ENCODE measurements at regions not wholly inside any gene's neighbourhood (a gene's known extent, or its start where the extent isn't known, plus 50 kb on each side); places are given as distances from the start of the nearest gene placed in this dataset.

DNA sequence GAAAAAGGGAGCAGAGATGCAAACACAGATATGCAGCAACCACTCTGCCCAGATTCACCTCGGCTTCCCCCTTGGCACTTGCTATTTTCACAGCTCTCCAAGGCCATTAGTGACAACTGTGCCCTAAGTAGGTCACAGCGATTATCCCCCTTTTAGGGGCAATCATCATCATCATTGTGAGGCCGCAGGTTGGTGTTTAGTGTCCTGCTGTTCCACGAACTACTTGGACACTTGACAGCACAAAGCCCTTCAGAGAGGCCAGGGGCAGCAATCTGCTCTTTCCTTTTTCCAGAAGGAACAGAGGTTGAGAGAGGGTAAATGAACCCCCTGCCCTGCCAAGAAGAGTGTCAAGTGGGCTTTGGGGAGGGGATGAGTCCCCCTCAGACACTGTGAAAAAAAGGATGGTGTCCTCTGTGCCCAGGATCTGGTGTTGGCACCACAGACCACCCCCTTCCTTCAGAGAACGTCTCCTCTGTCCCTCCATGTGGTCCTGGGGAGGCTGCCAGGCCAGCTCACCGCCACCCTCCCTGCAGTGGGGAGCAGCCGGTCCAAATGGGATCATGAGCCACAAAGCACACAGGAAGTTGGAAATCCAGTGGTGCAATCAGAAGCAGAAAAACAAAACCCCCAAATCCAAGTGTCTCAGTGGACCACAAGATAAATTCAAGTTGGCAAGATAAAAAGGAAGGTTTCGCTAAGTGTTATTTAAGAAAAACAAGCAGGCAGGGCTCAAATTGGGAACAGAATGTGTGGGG is 78.4 kb upstream of the MED9 start:
- DNase-seq, result no peak

DNA sequence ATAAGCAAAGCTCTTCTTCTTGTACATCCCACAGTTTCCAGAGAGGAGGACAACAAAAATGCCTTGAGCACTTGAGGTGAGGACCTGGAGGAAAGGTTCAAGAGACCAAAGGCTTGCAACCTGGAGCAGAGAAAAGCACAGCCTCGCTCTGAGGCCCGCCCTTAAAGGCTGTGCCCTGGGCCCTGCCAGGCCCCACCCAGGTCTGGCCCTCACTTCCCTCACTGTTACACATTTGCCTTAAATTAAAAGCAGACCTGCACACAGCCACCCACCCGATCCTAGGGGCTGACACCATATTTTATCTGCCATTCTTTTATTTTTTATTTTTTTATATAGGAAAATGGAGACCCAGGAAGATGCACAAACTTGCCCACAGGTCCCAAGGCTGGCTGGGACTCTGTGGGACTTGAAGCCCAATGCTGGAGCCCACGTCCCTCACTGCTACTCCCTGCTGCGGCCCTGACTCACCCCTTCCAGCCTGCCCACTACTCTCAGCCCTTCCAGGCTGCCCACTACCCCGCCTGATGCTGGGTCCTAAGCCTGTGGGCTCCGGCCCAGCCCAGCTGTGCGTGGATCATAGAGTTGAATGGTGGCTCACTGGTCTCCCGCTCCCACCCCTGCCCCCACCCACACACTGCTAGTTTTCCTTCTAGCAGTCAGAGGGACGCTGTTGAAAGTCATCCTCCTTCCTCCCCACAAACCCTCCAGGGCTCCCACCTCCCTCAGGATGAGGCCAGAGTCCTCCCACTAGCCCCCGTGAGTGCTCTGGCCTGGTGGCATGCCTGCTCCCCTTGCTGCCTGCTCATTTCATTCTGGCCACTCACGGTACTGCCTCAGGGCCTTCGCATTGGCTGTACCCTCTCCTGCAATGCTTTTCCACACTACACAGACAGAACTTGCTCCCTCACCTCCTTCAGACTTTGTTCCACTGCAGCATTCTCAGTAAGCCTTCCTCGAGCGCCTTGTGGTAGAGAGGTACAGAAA is 77.6 kb upstream of the MED9 start:
- DNase-seq, result no peak

DNA sequence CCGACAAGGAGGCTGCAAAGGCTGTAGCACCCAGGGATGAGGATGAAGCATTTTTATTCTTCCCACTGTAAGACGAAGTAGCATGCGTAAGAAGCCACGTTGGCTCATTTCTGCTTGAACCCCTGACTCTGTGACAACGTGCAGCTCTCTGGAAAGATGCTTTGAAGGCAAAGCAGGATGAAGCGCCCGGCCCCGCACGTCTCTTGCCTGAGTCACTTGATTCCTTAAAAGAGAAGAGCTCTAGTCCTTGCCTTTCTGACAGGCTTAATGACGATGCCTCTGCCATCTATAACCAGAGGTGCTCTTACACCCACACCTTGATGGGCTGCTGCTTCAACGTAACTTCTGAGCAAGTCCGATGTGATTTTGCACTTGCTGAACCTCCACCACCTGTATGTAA is 76.7 kb upstream of the MED9 start:
- no peak for DNase-seq

DNA sequence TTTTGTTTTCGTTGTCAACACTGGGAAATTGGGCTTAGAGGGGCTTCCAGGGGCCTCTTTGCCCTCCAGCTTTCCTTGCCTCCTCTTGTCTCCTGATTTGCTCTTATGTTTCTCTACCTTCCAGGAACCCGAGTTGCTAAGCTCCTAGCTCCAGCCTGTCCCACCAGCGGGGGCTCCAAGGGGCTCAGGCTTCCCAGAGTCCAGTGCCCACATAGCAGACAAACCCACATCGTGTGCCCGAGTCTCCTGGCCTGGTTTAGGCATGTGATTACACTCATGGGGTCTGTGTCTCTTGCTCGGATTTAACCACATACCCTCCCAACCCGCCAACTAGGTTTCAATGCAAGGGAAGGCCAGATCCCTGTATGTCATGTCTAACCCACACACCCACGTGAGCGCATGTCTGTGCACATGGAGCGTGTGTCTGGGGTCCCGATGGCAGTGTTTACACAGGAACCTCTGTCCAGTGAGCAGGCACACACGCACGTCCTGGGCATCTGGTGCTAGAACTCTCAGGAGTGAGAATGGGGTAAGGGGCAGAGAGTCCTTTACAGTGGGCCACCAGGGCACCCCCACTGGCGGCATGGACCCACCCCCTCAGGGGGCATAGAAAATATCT is 76.1 kb upstream of the MED9 start:
- no peak for DNase-seq

DNA sequence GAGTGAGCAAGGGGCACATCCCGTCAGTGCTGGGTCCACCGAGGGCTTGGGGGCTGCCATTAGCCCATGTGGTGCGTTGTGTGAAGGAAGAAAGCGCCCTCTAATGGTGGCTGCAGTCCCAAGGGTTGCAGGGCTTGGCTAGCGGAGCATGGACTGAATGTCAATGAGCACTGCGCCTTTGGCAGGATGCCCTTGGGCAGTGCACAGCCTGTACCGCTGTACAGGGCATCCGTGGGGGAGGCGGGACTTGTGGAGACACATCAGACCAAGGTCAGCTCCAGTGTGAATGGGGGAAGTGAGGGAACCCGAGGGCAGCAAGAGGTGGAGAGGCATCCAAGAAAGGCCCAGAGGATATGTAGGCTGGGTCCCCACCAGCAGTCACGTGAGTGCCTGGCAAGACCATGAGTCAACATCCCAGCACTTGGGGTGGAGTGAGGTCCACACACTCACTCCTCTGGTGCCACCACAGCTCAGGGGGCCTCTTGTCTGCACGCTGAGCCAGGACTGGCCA is 75.5 kb upstream of the MED9 start:
- DNase-seq, result no peak

DNA sequence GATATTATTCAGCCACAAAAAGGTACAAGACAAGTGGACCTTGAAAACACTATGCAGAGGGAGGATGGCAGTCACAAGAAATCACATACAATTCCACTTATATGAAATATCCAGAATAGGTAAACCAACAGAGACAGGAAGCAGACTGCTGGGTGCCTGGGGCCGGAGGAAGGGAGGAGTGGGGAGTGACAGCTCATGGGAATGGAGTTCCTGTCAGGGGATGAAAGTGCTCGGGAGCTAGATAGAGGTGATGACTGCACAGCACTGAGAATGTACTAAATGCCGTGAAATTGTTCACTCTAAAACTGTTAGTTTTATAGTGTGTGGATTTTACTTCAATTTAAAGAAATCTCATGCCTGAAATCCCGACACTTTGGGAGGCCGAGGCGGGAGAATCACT is 74.2 kb upstream of the MED9 start:
- no peak for DNase-seq

DNA sequence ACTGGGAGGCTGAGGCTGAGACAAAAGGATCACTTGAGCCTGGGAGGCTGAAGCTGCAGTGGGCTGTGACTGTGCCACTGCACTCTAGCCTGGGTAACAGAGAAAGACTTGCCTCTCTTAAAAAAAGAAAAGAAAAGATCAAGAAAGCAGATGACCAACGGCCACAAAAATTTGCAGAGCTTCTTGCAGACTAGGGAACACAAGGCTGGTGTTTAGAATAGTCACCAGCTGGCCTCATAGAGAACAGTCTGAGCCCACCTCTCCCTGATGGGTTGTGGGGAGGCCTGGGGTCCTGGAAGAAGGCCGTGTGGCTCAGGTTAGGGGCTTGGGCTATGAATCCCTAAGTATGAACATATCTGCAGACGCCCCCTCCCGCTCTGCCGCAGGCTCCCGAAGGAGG is 73.7 kb upstream of the MED9 start:
- no peak for DNase-seq

DNA sequence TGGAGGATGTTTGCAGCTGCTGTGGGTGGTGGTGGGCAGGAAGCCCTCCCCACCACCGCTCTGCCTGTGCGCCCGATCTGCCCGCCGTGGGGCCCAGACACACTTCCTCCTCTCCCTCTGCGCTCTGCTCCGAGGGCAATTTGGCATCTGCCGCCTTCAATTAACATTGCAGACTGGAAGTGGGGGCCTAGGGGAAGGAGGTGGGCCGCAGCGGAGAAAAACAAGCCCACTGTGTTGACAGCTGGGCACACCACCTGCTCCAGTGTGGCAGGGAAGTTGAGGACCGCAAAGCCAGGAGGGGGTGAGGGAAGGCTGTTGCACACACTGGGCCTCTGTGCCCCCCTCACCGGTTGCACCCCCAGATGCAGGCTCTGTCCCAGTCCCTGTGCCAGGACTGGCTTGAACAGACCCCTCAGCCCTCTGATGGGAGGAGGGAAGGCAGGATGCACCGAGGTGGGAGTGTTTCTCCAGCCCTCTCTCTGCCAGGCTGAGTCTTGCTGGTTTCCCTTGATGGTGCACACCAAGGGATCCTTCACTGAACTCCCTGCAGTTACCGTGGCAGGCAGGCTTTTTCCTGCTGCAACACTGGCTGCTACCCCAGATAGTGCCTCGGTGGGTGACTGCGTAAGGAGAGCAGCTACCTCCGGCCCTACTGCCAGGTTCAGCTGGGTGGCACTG is 72.8 kb upstream of the MED9 start:
- DNase-seq, result no peak

DNA sequence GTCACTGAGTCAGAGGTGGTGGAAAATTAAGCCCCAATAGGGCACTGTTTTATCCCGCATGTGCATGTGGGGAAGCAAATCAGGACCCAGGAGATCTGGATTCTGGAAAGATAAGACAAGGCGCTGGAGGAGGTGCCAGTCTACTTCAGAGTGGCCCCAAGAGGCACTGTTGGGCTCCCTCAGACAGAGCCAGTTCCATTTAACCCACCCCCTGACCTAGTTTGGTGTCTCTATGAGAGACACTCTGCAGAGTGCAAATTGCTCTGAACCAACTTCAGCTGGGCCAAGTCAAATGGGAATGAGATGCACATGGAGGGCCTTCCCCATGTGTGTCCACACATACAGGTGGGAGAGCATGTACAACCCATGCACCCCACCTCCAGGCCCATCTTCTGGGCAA is 71.1 kb upstream of the MED9 start:
- no peak for DNase-seq

DNA sequence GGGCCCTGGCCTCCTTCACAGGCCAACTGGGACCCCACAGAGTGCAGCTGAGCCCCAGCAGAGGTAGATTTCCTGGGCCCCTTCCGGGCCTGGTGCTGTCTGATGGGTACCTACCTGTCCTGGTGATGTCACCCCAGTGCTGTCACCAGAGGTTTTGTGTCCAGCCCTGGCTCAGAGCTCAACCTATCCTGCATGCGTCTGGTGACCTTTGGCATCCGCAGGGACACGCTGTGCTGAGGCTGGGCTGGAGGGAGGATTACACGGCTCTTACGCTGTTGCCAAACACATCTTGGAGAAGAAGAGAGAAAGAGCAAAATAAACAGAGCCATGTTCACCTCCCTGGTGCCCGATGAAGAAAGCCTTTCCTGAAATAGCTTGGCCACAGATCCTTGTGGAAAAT is 70.6 kb upstream of the MED9 start:
- no peak for DNase-seq

DNA sequence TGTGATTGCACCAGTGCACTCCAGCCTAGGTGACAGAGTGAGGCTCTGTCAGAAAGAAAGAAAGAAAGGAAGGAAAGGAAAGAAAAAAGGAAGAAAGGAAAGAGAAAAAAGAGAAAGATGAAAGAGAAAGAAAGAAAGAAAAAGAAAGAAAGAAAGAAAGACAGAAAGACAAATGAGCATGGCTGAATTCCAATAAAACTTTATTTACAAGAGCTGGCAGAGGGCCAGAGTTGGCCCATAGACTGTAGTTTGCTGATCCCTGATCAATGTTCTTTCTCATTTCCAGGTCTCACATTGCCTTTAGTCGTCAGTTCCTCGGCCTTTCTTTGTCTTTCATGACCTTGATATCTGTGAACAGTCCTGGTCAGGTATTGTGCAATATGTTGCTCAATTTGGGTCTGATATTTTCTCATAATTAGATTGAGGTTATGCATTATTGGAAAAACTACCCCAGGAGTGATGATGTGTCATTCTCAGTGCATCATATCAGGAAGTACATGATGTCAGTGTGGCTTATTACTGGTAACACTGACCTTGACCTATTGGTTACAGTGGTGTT is 68.5 kb upstream of the MED9 start:
- no peak for DNase-seq

DNA sequence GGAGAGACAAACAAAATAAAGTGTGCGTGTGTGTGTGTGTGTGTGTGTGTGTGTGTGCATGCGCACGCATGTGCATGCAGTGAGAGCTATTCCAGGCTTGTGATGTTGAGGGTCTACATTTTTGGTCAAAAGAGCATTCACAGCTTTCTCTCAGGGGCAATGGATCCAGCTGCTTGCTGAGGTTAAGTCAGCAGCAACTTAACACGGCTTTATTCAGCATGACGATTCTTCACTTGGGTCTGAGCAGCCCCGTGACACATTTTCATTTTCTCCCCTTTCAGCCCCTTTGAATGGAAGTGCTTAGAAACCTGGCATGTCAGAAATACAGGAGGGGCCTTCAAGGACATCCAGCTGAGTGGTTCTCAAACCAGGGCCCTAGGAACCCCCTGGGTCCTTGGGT is 66.4 kb upstream of the MED9 start:
- DNase-seq, result no peak

DNA sequence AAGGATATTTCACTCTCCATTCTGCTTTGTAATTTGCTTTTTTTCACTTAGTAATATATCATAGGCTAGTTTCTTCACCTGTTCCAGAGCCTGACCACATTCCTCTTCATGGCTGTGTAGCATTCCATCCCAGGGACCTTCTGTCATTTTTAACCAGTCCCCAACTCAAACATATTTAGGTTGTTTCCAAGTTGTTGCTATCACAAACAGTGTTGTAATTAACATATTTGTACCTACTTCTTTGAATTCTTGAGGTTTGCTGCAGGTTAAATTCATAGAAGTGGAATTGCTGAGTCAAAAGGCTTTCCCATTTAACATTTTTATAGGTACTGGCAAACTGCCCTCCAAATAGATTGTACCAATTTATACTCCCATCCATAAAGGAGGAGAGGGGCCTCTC is 65.1 kb upstream of the MED9 start:
- no peak for DNase-seq

DNA sequence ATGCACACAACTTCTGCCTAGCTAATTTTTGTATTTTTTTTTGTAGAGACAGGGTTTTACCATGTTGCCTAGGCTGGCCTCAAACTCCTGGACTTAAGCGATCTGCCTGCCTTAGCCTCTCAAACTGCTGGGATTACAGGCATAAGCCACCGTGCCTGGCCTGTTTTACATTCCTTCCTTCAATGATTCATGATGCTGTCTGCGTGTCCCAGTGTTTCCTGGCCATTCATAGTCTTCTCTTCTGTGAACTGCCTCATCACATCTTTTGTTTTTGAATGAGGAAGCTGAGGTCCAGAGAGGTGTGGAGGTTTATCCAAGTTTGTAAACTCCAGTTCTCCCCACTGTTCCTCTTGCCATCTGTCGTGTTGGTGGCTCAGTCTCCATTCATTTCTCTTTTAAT is 64.5 kb upstream of the MED9 start:
- no peak for DNase-seq

DNA sequence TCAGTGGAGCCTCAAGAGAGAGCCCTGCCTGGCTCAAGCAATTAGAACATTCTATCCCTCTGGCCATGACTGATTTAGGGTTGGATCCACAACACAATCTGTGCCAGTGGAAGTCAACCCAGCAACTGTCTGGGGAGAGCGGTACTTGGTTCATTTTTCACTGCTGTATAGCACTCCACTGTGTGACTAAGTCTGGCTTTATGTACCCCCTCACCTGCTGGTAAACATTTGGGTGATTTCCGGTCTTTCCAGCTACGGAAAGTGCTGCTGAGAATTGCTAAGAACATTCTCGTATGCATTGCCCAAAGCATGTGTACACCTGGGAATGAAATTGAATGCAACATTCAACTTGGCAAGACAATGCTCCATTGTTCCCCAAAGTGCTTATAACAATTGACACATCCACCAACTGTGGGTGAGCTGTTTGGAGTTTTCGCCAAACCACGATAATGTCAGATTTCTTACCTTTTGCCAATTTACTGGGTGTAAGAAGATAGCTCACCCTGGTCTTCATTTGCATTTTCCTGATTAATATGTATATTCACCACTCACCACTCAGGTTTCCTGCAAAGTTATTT is 63.5 kb upstream of the MED9 start:
- no peak for DNase-seq

DNA sequence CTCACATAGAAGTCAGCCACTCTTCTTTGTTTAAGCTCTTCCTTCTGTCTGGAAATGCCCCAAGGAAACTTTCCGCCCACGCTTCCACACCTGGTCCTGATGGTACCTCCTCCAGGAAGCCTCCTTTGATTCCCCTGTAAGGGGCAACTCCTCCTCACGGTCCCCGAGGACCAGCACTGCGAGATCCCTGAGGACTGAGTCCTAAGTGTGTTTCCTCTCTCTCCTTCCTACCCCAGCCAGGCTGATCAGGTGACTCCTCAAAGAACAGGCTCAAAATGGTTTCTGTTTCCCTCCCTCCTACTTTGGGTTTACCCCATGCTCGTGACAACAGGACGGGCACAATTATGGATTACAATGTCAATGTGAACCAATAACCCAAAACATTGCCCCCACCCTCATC is 63.0 kb upstream of the MED9 start:
- DNase-seq, result no peak

DNA sequence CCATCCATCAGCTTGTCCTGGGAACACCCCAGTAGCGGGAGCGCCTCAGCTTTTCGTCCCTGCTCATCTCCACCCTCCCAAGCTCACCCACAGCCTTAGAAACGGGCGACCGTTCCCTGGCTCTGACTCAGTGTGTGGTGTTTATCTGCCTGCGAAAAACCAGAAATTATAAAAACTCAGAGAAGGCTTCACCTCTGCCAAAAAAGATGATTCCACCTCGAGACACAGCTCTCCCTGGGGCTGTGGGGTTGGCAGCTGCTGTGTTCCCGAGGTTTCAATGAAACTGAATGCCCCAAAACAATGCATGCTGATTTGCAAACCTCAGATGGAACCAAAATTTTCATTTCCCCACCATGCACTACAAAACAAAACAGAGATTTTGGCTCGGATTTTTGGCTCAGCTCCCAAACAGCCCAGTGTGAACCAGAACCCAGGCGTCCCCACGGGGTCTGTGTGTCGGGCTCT is 62.4 kb upstream of the MED9 start:
- DNase-seq, result no peak

DNA sequence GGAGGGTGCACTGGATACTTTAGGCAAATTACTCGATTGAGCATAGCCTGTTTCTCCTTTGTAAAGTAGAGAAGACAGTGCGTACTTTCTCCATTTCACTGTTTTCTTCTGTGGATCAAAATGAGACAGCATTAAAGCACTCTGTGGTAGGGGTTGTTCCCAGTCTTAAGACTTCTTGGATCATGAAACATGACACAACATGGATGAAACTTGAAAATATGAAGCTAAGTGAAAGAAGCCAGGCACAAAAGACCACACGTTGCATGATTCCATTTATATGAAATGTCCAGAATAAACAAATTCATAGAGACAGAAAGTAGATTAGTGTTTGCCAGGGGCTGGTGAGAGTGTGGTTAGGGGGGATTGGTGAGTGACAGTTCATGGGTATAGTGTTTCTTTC is 61.8 kb upstream of the MED9 start:
- no peak for DNase-seq

DNA sequence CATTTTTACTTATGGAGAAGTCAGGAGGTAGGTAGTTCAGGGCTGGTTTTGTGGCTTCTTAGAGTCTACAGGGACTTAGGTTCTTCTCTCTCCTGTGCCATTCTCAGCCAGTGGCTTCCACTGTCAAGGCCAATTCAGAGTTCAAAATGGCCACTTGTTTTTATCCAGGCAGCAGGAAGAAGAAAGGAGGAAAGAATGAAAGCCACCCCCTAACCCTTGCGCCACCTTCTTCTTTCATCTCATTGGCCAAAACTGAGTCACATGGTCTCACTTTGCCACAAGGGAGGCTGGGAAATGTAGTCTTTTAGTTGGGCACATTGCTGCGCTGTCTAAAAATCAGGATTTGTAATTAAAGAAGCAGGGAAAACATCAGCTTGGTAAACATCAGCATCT is 60.8 kb upstream of the MED9 start:
- DNase-seq, result peak; percentile 42 to 80

DNA sequence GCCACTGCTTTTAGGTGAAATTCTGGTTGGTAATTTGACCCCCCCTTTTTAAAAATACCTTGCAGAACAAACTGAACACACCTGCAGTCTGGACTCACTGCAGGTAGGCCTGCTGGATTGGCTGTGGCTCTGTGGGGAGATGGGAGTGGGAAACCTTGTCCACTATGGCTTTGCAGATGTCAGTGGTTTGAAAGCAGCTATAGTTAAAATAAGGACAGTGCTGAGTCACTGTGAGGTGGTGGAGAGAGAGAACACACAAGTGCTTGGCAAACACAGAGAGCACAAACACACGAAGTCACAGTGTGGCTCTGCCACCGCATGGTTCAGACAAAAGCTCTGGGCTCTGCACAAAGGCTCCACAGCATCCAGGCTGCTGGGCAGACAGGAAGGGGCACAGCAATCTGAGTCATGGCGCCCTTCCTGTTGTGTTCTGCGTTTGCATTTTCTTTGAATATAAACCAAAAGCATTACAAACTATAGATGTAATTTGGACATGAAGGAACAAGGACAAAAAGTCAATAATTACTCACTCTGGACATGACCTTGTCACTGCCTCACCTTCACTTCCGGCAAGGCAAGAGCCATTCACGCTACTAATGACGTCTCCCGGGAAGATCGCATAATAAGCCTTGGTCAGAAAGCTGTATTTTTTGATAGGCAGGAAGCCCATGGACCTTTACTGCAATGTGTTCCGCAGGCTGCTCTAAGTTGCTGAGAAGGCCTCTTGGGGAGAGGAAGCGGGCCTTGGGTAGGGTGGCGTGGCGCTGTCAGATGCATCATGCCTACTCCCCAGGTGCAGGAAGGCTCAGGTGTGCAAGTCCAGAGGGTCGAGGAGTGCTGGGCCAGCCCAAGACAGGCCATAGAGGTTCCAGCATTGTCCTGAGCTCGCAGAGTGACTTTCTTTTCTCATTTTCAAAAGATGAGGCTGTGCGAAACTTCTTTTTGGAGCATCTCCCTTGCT is 60.1 kb upstream of the MED9 start:
- DNase-seq, result no peak

DNA sequence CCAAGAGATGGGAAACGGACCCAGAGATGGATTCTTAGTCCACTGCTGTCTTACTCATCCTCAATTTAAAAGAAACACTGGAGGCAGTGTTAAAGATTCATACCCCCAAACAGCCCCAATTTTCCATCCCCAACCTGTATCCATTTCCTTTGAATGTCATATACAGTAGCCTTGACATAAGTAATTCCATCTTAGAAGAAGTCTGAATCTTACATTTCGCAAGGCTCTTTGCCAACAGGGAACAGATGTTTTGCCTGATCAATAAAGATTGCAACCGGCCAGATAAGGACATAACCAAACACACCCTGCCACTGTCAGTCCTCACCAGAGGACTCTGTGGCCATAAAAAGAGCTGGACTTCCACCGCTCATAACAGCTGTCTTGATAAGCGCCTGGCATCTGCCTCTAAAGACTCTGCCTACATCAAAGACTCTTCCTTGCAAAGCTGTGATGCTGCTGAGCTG is 59.0 kb upstream of the MED9 start:
- no peak for DNase-seq
